Nephron (organoid): ENCODE measurements at regions not wholly inside any gene's neighbourhood (a gene's known extent, or its start where the extent isn't known, plus 50 kb on each side); places are given as distances from the start of the nearest gene placed in this dataset.
"Not testable (repeated sequence)": the region's sequence is repeated elsewhere in the genome, so short reads cannot be mapped to it uniquely, and the experiment has no call there.

Experiments used
- H3K27ac Mint-ChIP-seq, 3 experiments: 2 replicates each; pipeline ENCODE4 v1.8.0; 2020; ENCODE audit warnings: mixed read lengths in 3 of 3, mild to moderate bottlenecking in 2 of 3, moderate library complexity in 1 of 3
- H3K27me3 Mint-ChIP-seq: 2 replicates; pipeline ENCODE4 v1.8.0; 2021; ENCODE audit warnings: low read depth, mild to moderate bottlenecking, moderate library complexity, mixed read lengths
- H3K36me3 Mint-ChIP-seq: 2 replicates; pipeline ENCODE4 v1.8.0; 2020; ENCODE audit warnings: low read depth, mixed read lengths
- H3K4me1 Mint-ChIP-seq: 2 replicates; pipeline ENCODE4 v1.8.0; 2020; ENCODE audit warnings: mixed read lengths
- H3K4me3 Mint-ChIP-seq, 3 experiments: 2 replicates each; pipeline ENCODE4 v1.8.0; 2020; ENCODE audit warnings: mild to moderate bottlenecking in 3 of 3, mixed read lengths in 3 of 3, moderate library complexity in 2 of 3
- H3K9me3 Mint-ChIP-seq: 2 replicates; pipeline ENCODE4 v1.8.0; 2020; ENCODE audit warnings: mixed read lengths
- TF ChIP-seq, protein P1 (sequence below), 3 experiments: fragments of 200-600 bp; sonication (generic); IDR thresholded peaks; one replicate each; pipeline ENCODE4 v1.5.0; 2021; ENCODE audit warnings: antibody characterized with exemption in 3 of 3; ENCODE audit not compliant: unreplicated experiment in 3 of 3

DNA sequence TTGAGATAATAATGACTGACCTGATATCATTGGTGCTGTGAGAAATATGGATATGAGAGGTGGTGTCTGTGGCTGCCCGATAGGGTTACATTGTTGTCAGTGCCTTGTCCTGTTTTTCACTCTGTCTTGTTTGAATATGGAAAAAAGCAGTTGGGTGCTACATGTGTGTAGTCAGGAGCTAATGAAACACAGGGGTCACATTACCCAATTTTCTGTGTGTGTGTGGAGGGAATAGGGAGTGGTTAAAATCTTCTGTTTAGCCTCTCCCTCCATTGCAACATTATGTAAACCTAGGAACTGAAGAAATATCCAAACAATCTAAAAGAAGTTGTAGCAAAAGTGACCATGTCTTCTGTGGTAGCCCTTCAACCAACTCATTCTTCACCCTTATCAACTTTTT is 527.7 kb upstream of the SOX9 start:
- no peaks in the 10 kb centered on the region for H3K36me3 Mint-ChIP-seq
- H3K27me3 Mint-ChIP-seq = no peaks in the 10 kb centered on the region
- H3K4me1 Mint-ChIP-seq = no peaks in the 10 kb centered on the region
- TF ChIP-seq, protein P1, sequence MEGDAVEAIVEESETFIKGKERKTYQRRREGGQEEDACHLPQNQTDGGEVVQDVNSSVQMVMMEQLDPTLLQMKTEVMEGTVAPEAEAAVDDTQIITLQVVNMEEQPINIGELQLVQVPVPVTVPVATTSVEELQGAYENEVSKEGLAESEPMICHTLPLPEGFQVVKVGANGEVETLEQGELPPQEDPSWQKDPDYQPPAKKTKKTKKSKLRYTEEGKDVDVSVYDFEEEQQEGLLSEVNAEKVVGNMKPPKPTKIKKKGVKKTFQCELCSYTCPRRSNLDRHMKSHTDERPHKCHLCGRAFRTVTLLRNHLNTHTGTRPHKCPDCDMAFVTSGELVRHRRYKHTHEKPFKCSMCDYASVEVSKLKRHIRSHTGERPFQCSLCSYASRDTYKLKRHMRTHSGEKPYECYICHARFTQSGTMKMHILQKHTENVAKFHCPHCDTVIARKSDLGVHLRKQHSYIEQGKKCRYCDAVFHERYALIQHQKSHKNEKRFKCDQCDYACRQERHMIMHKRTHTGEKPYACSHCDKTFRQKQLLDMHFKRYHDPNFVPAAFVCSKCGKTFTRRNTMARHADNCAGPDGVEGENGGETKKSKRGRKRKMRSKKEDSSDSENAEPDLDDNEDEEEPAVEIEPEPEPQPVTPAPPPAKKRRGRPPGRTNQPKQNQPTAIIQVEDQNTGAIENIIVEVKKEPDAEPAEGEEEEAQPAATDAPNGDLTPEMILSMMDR (IDR thresholded peaks at IDR 0.05; ENCODE audit: unreplicated experiment in 3 of 3) = no peak
- H3K27ac Mint-ChIP-seq = no peak overlapping the region
- no peak overlapping the region for H3K4me3 Mint-ChIP-seq
- H3K9me3 Mint-ChIP-seq = peaks cover 3% of the 10 kb centered on the region

DNA sequence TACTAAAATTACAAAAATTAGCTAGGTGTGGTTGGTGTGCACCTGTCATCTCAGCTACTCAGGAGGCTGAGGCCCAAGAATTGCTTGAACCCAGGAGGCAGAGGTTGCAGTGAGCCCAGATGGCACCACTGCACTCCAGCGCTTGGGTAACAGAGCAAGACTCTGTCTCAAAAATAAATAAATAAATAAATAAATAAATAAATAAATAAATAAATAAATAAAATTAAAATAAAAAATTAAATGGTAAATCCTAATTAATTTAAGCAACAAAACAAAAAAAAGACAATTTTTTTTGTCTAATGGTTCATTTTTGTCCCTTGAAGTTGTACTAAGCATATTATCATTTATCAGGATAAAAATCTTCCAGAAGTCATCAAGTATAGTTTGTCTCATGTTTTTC is 521.2 kb upstream of the SOX9 start:
- H3K27me3 Mint-ChIP-seq, H3K36me3 Mint-ChIP-seq, H3K4me1 Mint-ChIP-seq, H3K4me3 Mint-ChIP-seq, H3K27ac Mint-ChIP-seq: not testable (repeated sequence)
- peaks cover 11% of the 10 kb centered on the region for H3K9me3 Mint-ChIP-seq

GRCh38 chr17:71600137-71600789 is 520.6 kb upstream of the SOX9 start:
- no peak overlapping the region for H3K4me3 Mint-ChIP-seq
- H3K36me3 Mint-ChIP-seq = no peaks in the 10 kb centered on the region
- no peaks in the 10 kb centered on the region for H3K27me3 Mint-ChIP-seq
- no peaks in the 10 kb centered on the region for H3K4me1 Mint-ChIP-seq
- no peak overlapping the region for H3K27ac Mint-ChIP-seq
- TF ChIP-seq, protein P1 (IDR thresholded peaks at IDR 0.05; ENCODE audit: unreplicated experiment in 3 of 3) = no peak
- peaks cover 13% of the 10 kb centered on the region for H3K9me3 Mint-ChIP-seq

DNA sequence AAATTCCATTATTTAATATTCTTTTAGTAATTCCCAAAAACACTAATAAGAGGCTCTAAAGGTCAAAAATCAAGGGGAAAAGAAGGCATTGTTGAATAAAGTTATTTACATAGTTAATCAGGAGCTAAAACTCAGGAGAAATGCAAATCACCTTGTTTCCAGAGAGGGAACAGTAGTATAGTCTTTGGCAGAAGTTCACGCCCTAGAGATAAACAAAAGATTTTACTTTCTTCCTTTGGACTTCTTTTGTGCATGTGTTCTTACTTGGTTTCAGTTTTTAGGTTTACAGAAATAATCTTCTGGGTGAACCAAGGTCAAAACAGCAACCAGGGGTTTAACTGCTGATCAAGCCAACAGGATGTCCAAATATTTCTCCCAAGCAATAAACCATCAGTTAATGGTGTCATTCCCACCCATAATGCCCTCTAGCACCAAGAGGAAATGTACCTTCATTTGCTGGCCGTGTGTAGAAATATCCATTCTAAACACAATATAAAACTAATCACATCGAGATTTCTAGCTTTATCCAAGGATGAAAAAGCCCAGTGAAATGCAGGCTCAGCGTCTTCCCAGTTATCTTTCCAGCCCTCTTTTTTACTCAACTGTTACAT is 518.8 kb upstream of the SOX9 start:
- peaks cover 13% of the 10 kb centered on the region for H3K9me3 Mint-ChIP-seq
- no peaks in the 10 kb centered on the region for H3K27me3 Mint-ChIP-seq
- H3K36me3 Mint-ChIP-seq = peaks cover 3% of the 10 kb centered on the region
- H3K4me1 Mint-ChIP-seq = no peaks in the 10 kb centered on the region
- no peak overlapping the region for H3K27ac Mint-ChIP-seq
- TF ChIP-seq, protein P1 (IDR thresholded peaks at IDR 0.05; ENCODE audit: unreplicated experiment in 3 of 3) = no peak
- H3K4me3 Mint-ChIP-seq = no peak overlapping the region

DNA sequence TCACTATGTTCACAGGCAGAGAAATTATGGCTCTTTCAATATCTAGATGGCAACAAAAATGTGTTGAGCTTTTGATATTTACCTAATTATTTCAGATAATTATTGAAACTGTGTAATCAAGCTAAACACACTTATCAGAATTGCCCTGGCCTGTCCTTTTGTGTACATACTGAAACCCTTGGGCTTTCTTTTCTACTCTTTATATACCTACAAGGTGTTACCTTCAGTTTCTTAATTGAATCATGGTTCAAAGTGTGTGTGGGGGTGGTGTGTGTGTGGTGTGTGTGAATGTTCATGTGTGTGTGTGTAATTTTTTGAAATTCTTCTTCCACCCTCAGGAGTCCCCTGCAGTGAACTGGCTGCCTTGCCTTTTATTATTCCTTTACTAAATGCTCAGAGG is 506.8 kb upstream of the SOX9 start:
- H3K36me3 Mint-ChIP-seq = peaks cover 5% of the 10 kb centered on the region
- no peaks in the 10 kb centered on the region for H3K27me3 Mint-ChIP-seq

DNA sequence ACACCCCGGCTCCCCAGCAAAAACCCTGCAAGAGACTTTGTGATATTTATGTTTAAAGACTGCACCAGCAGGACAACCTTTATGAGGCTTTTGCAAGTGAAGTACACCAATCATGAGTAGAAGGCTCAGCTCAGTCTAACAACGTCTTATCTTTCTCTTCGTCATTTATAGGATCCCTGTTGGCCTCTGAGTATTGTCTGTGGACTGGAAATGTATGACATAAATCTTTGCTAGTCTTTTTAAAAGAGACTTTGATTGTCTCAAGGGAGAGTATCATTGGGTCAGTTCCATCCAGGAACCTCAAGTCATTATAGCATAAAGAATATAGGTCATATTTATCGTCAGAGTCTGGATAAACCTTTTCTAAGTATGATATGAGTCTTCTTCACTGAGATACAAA is 505.0 kb upstream of the SOX9 start:
- TF ChIP-seq, protein P1 (IDR thresholded peaks at IDR 0.05; ENCODE audit: unreplicated experiment in 3 of 3) = no peak
- peaks cover 11% of the 10 kb centered on the region for H3K36me3 Mint-ChIP-seq
- H3K27me3 Mint-ChIP-seq = no peaks in the 10 kb centered on the region
- H3K4me1 Mint-ChIP-seq = no peaks in the 10 kb centered on the region
- H3K9me3 Mint-ChIP-seq = peaks cover 21% of the 10 kb centered on the region
- no peak overlapping the region for H3K4me3 Mint-ChIP-seq
- H3K27ac Mint-ChIP-seq = no peak overlapping the region

More for the DNA sequence above, 506.8 kb upstream of the SOX9 start:
- Mint-ChIP-seq H3K27ac (no peak overlapping the region), H3K4me1 (no peaks in the 10 kb centered on the region), H3K4me3 (no peak overlapping the region), H3K9me3 (peaks cover 13% of the 10 kb centered on the region)
- TF ChIP-seq, protein P1 (IDR thresholded peaks at IDR 0.05; ENCODE audit: unreplicated experiment in 3 of 3) = no peak

- H3K27me3 Mint-ChIP-seq, H3K4me1 Mint-ChIP-seq, H3K27ac Mint-ChIP-seq, H3K4me3 Mint-ChIP-seq: not testable (repeated sequence)
- Mint-ChIP-seq H3K36me3 (peaks cover 11% of the 10 kb centered on the region), H3K9me3 (peaks cover 23% of the 10 kb centered on the region)
Observed at GRCh38 chr17:71617767-71618166, 503.1 kb upstream of the SOX9 start.
